ENCODE measurements at regions not wholly inside any gene's neighbourhood (a gene's known extent, or its start where the extent isn't known, plus 50 kb on each side); places are given as distances from the start of the nearest gene placed in this dataset.

DNA sequence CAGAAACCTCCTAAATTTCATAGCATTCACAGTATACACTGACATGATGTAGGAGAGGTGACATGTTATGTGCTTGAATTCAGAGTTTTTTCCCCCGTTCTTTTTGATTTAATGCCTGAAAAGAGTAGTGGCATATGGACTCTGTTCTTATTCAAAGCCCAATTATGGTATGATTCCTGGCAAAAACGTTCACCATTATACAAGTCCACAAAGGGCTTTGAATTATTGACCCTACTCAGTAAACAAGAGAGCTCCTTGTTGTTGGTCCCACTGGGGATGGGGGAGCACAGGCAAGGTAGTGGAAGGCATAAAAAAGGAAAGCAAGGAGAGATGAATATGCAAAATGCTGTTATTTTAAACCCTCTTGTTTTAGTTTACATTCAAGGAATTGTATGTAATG lies 136.0 kb upstream of the AHI1 start:
- H2AFZ ChIP-seq (ENCODE audit: low read length) = no peak overlapping the region
- H3K27me3 ChIP-seq (ENCODE audit: insufficient read depth, low read length) = no peaks in the 10 kb centered on the region
- H3K4me1 ChIP-seq (ENCODE audit: insufficient read depth, low read length, severe bottlenecking) = no peaks in the 10 kb centered on the region
- TF ChIP-seq, protein P1, sequence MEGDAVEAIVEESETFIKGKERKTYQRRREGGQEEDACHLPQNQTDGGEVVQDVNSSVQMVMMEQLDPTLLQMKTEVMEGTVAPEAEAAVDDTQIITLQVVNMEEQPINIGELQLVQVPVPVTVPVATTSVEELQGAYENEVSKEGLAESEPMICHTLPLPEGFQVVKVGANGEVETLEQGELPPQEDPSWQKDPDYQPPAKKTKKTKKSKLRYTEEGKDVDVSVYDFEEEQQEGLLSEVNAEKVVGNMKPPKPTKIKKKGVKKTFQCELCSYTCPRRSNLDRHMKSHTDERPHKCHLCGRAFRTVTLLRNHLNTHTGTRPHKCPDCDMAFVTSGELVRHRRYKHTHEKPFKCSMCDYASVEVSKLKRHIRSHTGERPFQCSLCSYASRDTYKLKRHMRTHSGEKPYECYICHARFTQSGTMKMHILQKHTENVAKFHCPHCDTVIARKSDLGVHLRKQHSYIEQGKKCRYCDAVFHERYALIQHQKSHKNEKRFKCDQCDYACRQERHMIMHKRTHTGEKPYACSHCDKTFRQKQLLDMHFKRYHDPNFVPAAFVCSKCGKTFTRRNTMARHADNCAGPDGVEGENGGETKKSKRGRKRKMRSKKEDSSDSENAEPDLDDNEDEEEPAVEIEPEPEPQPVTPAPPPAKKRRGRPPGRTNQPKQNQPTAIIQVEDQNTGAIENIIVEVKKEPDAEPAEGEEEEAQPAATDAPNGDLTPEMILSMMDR (IDR thresholded peaks at IDR 0.05; ENCODE audit: low read length) = no peak
- TF ChIP-seq EZH2 (IDR thresholded peaks at IDR 0.05; ENCODE audit: borderline replicate concordance, low read length) = no peak
- H4K20me1 ChIP-seq (ENCODE audit: insufficient read depth, low read length) = no peaks in the 10 kb centered on the region
- no peaks in the 10 kb centered on the region for H3K9me2 ChIP-seq (ENCODE audit: low read depth, low read length)
- H3F3A ChIP-seq (ENCODE audit: insufficient read depth, low read length) = no peaks in the 10 kb centered on the region
- no peak overlapping the region for H3K4me2 ChIP-seq (ENCODE audit: low read length)
- no peaks in the 10 kb centered on the region for H3K36me3 ChIP-seq (ENCODE audit: insufficient read depth, low read length)
- H3K4me3 ChIP-seq (ENCODE audit: low read depth, low read length, poor library complexity, severe bottlenecking) = no peak overlapping the region
- H3K9ac ChIP-seq (ENCODE audit: low read length) = no peak overlapping the region
- H3K27ac ChIP-seq (ENCODE audit: low read depth, low read length, poor library complexity, severe bottlenecking) = no peak overlapping the region
- no peaks in the 10 kb centered on the region for H3K79me2 ChIP-seq (ENCODE audit: insufficient read depth, low read length)
- no peaks in the 10 kb centered on the region for H3K9me3 ChIP-seq (ENCODE audit: low read length)

- Histone ChIP-seq H2AFZ (ENCODE audit: low read length) (no peak overlapping the region), H3F3A (ENCODE audit: insufficient read depth, low read length) (no peaks in the 10 kb centered on the region), H3K79me2 (ENCODE audit: insufficient read depth, low read length) (no peaks in the 10 kb centered on the region), H4K20me1 (ENCODE audit: insufficient read depth, low read length) (no peaks in the 10 kb centered on the region), H3K4me2 (ENCODE audit: low read length) (no peak overlapping the region), H3K27ac (ENCODE audit: low read depth, low read length, poor library complexity, severe bottlenecking) (no peak overlapping the region), H3K9me3 (ENCODE audit: low read length) (no peaks in the 10 kb centered on the region), H3K9me2 (ENCODE audit: low read depth, low read length) (no peaks in the 10 kb centered on the region), H3K27me3 (ENCODE audit: insufficient read depth, low read length) (no peaks in the 10 kb centered on the region), H3K4me1 (ENCODE audit: insufficient read depth, low read length, severe bottlenecking) (no peaks in the 10 kb centered on the region), H3K36me3 (ENCODE audit: insufficient read depth, low read length) (no peaks in the 10 kb centered on the region), H3K4me3 (ENCODE audit: low read depth, low read length, poor library complexity, severe bottlenecking) (no peak overlapping the region), H3K9ac (ENCODE audit: low read length) (no peak overlapping the region)
- no peak for TF ChIP-seq EZH2 (IDR thresholded peaks at IDR 0.05; ENCODE audit: borderline replicate concordance, low read length)
- TF ChIP-seq, protein P1 (IDR thresholded peaks at IDR 0.05; ENCODE audit: low read length) = no peak
Measured at GRCh38 chr6:135637701-135638100, 140.2 kb upstream of the AHI1 start.

- Histone ChIP-seq H3K79me2 (ENCODE audit: insufficient read depth, low read length) (no peaks in the 10 kb centered on the region), H3K4me3 (ENCODE audit: low read depth, low read length, poor library complexity, severe bottlenecking) (no peak overlapping the region), H4K20me1 (ENCODE audit: insufficient read depth, low read length) (no peaks in the 10 kb centered on the region), H3F3A (ENCODE audit: insufficient read depth, low read length) (no peaks in the 10 kb centered on the region), H2AFZ (ENCODE audit: low read length) (no peak overlapping the region), H3K4me1 (ENCODE audit: insufficient read depth, low read length, severe bottlenecking) (no peaks in the 10 kb centered on the region), H3K9me3 (ENCODE audit: low read length) (no peaks in the 10 kb centered on the region), H3K27ac (ENCODE audit: low read depth, low read length, poor library complexity, severe bottlenecking) (no peak overlapping the region), H3K36me3 (ENCODE audit: insufficient read depth, low read length) (no peaks in the 10 kb centered on the region), H3K9me2 (ENCODE audit: low read depth, low read length) (no peaks in the 10 kb centered on the region), H3K27me3 (ENCODE audit: insufficient read depth, low read length) (no peaks in the 10 kb centered on the region), H3K4me2 (ENCODE audit: low read length) (no peak overlapping the region), H3K9ac (ENCODE audit: low read length) (no peak overlapping the region)
- no peak for TF ChIP-seq EZH2 (IDR thresholded peaks at IDR 0.05; ENCODE audit: borderline replicate concordance, low read length)
- TF ChIP-seq, protein P1 (IDR thresholded peaks at IDR 0.05; ENCODE audit: low read length) = no peak
Measured at GRCh38 chr6:135638108-135638507, 140.6 kb upstream of the AHI1 start.

Measured in OCI-LY1 (cell line).